K562 (cell line): ENCODE measurements at regions not wholly inside any gene's neighbourhood (a gene's known extent, or its start where the extent isn't known, plus 50 kb on each side); places are given as distances from the start of the nearest gene placed in this dataset.

Experiments used
- ATAC-seq: fragments of 200-7000 bp; cut with Tn5 transposase; 3 replicates; pipeline ENCODE4 v1.9.1; 2020; ENCODE audit warnings: moderate library complexity
- BruUV-seq: library from RNA; stranded (reverse); fragments of 400-500 nt; replicated peaks from 2 replicates; lab custom pipeline; 2021; lab: Mats Ljungman, UMichigan
- CTCF ChIA-PET: fragments of 300-600 bp; formaldehyde crosslinking; extraction: SDS; loops from one replicate; lab custom pipeline; 2021; ENCODE audit warnings: low intra/inter-chr PET ratio; lab: Yijun Ruan, JAX
- POLR2A ChIA-PET: fragments of 300-600, 350-650 bp; sonication (Branson Sonifier 250); formaldehyde crosslinking; extraction: SDS; loops from one replicate; lab custom pipeline; 2021; ENCODE audit warnings: antibody characterized with exemption, inconsistent platforms; lab: Yijun Ruan, JAX
- DNase-seq, 4 experiments: peaks; one replicate each; pipeline versions ENCODE4 v3.0.0 to v3.0.0-alpha.2; 2011 to 2018; ENCODE audit warnings: low spot score in 3 of 4, mixed read lengths in 3 of 4; ENCODE audit errors: extremely low read depth in 1 of 4
- FAIRE-seq: peaks from 2 replicates; lab custom pipeline; 2011; peaks lifted over from hg19 to GRCh38; lab: Jason Lieb, UNC
- H2AFZ ChIP-seq: 2 replicates; pipeline ENCODE4 v1.6.0; 2011; ENCODE audit warnings: low read depth, low read length, control low read depth, inconsistent platforms
- H3K27ac ChIP-seq: fragments of 200-600 bp; 3 replicates; pipeline ENCODE4 v1.8.0; 2011; ENCODE audit warnings: low read depth, mild to moderate bottlenecking, control low read depth, inconsistent platforms, low read length, moderate library complexity, mixed read lengths; ENCODE audit errors: extremely low read depth
- H3K27me3 ChIP-seq, 2 experiments: fragments of 300-600 bp in 1 of 2; 2 replicates in 1 of 2; 3 replicates in 1 of 2; pipeline versions ENCODE4 v1.6.0 to v1.8.0; 2011; ENCODE audit warnings: inconsistent platforms in 2 of 2, low read length in 2 of 2, mild to moderate bottlenecking in 1 of 2, mixed read lengths in 1 of 2, moderate library complexity in 1 of 2; ENCODE audit not compliant: control insufficient read depth in 2 of 2, insufficient read depth in 2 of 2
- H3K36me3 ChIP-seq: fragments of 300-600 bp; 3 replicates; pipeline ENCODE4 v1.8.0; 2011; ENCODE audit warnings: mild to moderate bottlenecking, low read length, inconsistent platforms; ENCODE audit not compliant: control insufficient read depth, insufficient read depth
- H3K4me1 ChIP-seq, 2 experiments: fragments of 200-600 bp in 1 of 2; replicated peaks in 1 of 2; 2 replicates in 1 of 2; 3 replicates in 1 of 2; pipeline versions ENCODE4 v1.5.1 to v1.8.0; 2011; ENCODE audit warnings: inconsistent platforms in 2 of 2, low read length in 2 of 2, mild to moderate bottlenecking in 1 of 2, mixed read lengths in 1 of 2, moderate library complexity in 1 of 2; ENCODE audit not compliant: control insufficient read depth in 2 of 2, insufficient read depth in 2 of 2
- H3K4me2 ChIP-seq: 2 replicates; pipeline ENCODE4 v1.6.1; 2011; ENCODE audit warnings: low read length, control low read depth, inconsistent platforms, mixed read lengths; ENCODE audit not compliant: insufficient read depth
- H3K4me3 ChIP-seq: fragments of 200-600 bp; sonication (generic), shearing (Covaris generic); 2 replicates; pipeline ENCODE4 v1.5.1; 2016; ENCODE audit warnings: control low read depth, inconsistent platforms
- H3K79me2 ChIP-seq: fragments of 200-600 bp; 3 replicates; pipeline ENCODE4 v1.8.0; 2011; ENCODE audit warnings: low read length, inconsistent platforms; ENCODE audit not compliant: control insufficient read depth, insufficient read depth
- H3K9ac ChIP-seq, 2 experiments: 2 replicates each; pipeline versions ENCODE4 v1.6.0 to v1.6.1; 2011; ENCODE audit warnings: low read depth in 2 of 2, low read length in 2 of 2, control low read depth in 1 of 2, inconsistent platforms in 1 of 2, mild to moderate bottlenecking in 1 of 2, mixed read lengths in 1 of 2; ENCODE audit not compliant: insufficient read depth in 1 of 2
- H3K9me1 ChIP-seq: one replicate; pipeline ENCODE4 v1.6.0; 2011; ENCODE audit warnings: inconsistent platforms, mild to moderate bottlenecking, low read length, moderate library complexity; ENCODE audit not compliant: control insufficient read depth, insufficient read depth
- H3K9me3 ChIP-seq: replicated peaks from 2 replicates; pipeline ENCODE4 v1.5.1; 2011; ENCODE audit warnings: low read depth, low read length, inconsistent platforms; ENCODE audit not compliant: control insufficient read depth, insufficient read depth
- H4K20me1 ChIP-seq: replicated peaks from 2 replicates; pipeline ENCODE4 v1.6.1; 2011; ENCODE audit warnings: low read length, inconsistent platforms, mixed read lengths; ENCODE audit not compliant: control insufficient read depth, insufficient read depth
- ATF6 ChIP-seq: sonication (generic); formaldehyde crosslinking; IDR thresholded peaks from 2 replicates; pipeline ENCODE4 v1.4.0; 2020; ENCODE audit warnings: mild to moderate bottlenecking, missing genetic modification reagents
- DPF2 ChIP-seq: fragments of 450-650 bp; IDR thresholded peaks from 2 replicates; pipeline ENCODE4 v1.6.1; 2016
- NCOA2 ChIP-seq, 2 experiments: fragments of 450-650 bp; IDR thresholded peaks; 2 replicates each; pipeline ENCODE4 v1.6.1; 2018; ENCODE audit warnings: mild to moderate bottlenecking in 2 of 2, moderate library complexity in 1 of 2; ENCODE audit not compliant: partially characterized antibody in 2 of 2
- TAF9B ChIP-seq: fragments of 450-650 bp; IDR thresholded peaks from 2 replicates; pipeline ENCODE4 v1.6.1; 2018; ENCODE audit warnings: mild to moderate bottlenecking; ENCODE audit not compliant: partially characterized antibody
- ZFP36 ChIP-seq: fragments of 150-350 bp; IDR thresholded peaks from 2 replicates; pipeline ENCODE4 v1.6.1; 2018; ENCODE audit warnings: low read length, low read depth; ENCODE audit not compliant: partially characterized antibody
- ZNF277 ChIP-seq: fragments of 250-450 bp; sonication (Bioruptor Pico); IDR thresholded peaks from 2 replicates; pipeline ENCODE4 v1.8.0; 2022; ENCODE audit warnings: inconsistent platforms, mild to moderate bottlenecking, moderate library complexity, borderline replicate concordance
- ZNF551 ChIP-seq: fragments of 250-450 bp; sonication (Bioruptor Pico); IDR thresholded peaks from 2 replicates; pipeline ENCODE4 v1.5.0; 2021; ENCODE audit warnings: mild to moderate bottlenecking, moderate library complexity
- ZNF699 ChIP-seq: fragments of 250-450 bp; sonication (Bioruptor Pico); IDR thresholded peaks from 2 replicates; pipeline ENCODE4 v1.8.0; 2021; ENCODE audit warnings: mild to moderate bottlenecking, moderate library complexity; ENCODE audit not compliant: insufficient replicate concordance
- ZNF75A ChIP-seq: fragments of 450-650 bp; formaldehyde crosslinking; IDR thresholded peaks from 2 replicates; pipeline ENCODE4 v1.4.0; 2020; ENCODE audit warnings: mild to moderate bottlenecking
- WGBS: fragments of 100-300 bp; shearing (Covaris generic); methylation state at CpG from one replicate; pipeline ENCODE4 v1.1.6; 2016; ENCODE audit warnings: low coverage, mixed read lengths; ENCODE audit not compliant: insufficient coverage; ENCODE audit errors: missing lambda C conversion rate; 5-methylcytosine and 5-hydroxymethylcytosine counted together
- in situ Hi-C: fragments of 300-500 bp; cut with MboI; formaldehyde crosslinking; loops from 4 replicates; pipeline ENCODE4 v1.15.0; 2018; ENCODE audit warnings: inconsistent platforms, mixed read lengths
- intact Hi-C: fragments of 100-400 bp; cut with micrococcal nuclease; formaldehyde crosslinking; loops from 2 replicates; pipeline ENCODE4 v1.14.2; 2022

- ATAC-seq = no peak
- Histone ChIP-seq H3K9me3 (no peaks in the 10 kb centered on the region), H3K36me3 (no peaks in the 10 kb centered on the region), H4K20me1 (no peaks in the 10 kb centered on the region), H2AFZ (no peak overlapping the region), H3K27me3 (peaks cover 0 to 13% of the 10 kb centered on the region in 2 experiments; a peak in 1 of 5 replicates), H3K4me2 (no peak overlapping the region), H3K9me1 (no peaks in the 10 kb centered on the region), H3K4me3 (no peak overlapping the region), H3K27ac (no peak overlapping the region), H3K4me1 (peaks cover 0 to 5% of the 10 kb centered on the region in 2 experiments; a peak in 1 of 5 replicates), H3K9ac (no peak overlapping the region), H3K79me2 (no peaks in the 10 kb centered on the region)
- in situ Hi-C loops (no loop called here), intact Hi-C loops (no loop called here)
- CTCF ChIA-PET = no interaction called here
- BruUV-seq = no TSS peak
- DNase-seq = no peak
- POLR2A ChIA-PET = interaction anchor here (0.5 to 1.1 kb wide), 3 partner anchors 8 to 43 kb away, joined by 3 to 4 read pairs (median 3); no protein-coding TSS in a partner anchor
- TF ChIP-seq TAF9B (no peak), ZNF75A (CRISPR knock-in tag) (no peak)
- no peak for FAIRE-seq
- WGBS = 3% methylated on average over 12 of the region's 26 CpGs
Measured at GRCh38 chr14:105851716-105852377, 325.5 kb downstream of the TMEM121 start.

- no peaks in the 10 kb centered on the region for H3K36me3 ChIP-seq
- peaks cover 0 to 5% of the 10 kb centered on the region in 2 experiments; a peak in 1 of 5 replicates for H3K4me1 ChIP-seq
- DNase-seq (no peak), ATAC-seq (no peak), FAIRE-seq (no peak)
- intact Hi-C loops (no loop called here), in situ Hi-C loops (no loop called here)
- WGBS = 2% methylated on average over 7 of the region's 17 CpGs
- ChIA-PET CTCF (no interaction called here), POLR2A (interaction anchor here (0.5 to 1.1 kb wide), 3 partner anchors 9 to 43 kb away, joined by 3 to 4 read pairs (median 3); no protein-coding TSS in a partner anchor)
- no peaks in the 10 kb centered on the region for H4K20me1 ChIP-seq
- no peak overlapping the region for H3K4me3 ChIP-seq
- BruUV-seq = no TSS peak
- no peak overlapping the region for H2AFZ ChIP-seq
- H3K9me3 ChIP-seq = no peaks in the 10 kb centered on the region
- H3K27me3 ChIP-seq = peaks cover 0 to 13% of the 10 kb centered on the region in 2 experiments; a peak in 1 of 5 replicates
- H3K9me1 ChIP-seq = no peaks in the 10 kb centered on the region
- no peak overlapping the region for H3K27ac ChIP-seq
- H3K79me2 ChIP-seq = no peaks in the 10 kb centered on the region
- no peak overlapping the region for H3K9ac ChIP-seq
- no peak overlapping the region for H3K4me2 ChIP-seq
- TF ChIP-seq ZNF277 (CRISPR knock-in tag) = no peak
- TF ChIP-seq ATF6 = no peak
- no peak for TF ChIP-seq ZNF551 (CRISPR knock-in tag)
- no peak for TF ChIP-seq DPF2
- no peak for TF ChIP-seq NCOA2 (IDR thresholded peaks at IDR 0.05; ENCODE audit: partially characterized antibody in 2 of 2)
- TF ChIP-seq ZFP36 = no peak
- no peak for TF ChIP-seq ZNF699
Measured at GRCh38 chr14:105852378-105853088, 326.1 kb downstream of the TMEM121 start.
